Body of pancreas (tissue), 4 donors: ENCODE measurements at regions not wholly inside any gene's neighbourhood (a gene's known extent, or its start where the extent isn't known, plus 50 kb on each side); places are given as distances from the start of the nearest gene placed in this dataset.

Experiments
- ATAC-seq: fragments of 150-250 bp; one replicate; pipeline ENCODE4 v1.9.1; 2016
- DNase-seq, 4 donors: peaks; one replicate each; pipeline ENCODE4 v3.0.0-alpha.2; 2019
- H3K27ac ChIP-seq, 4 donors: fragments of 200-600 bp; sonication (generic); 1 replicate in 3 of 4; 2 replicates in 1 of 4; pipeline versions ENCODE4 v1.5.1 to v1.6.1; 2016 to 2019; ENCODE audit warnings: mild to moderate bottlenecking in 1 of 4, mixed read lengths in 1 of 4, moderate library complexity in 1 of 4
- H3K27me3 ChIP-seq, 2 donors: fragments of 200-600 bp; sonication (generic); one replicate each; pipeline ENCODE4 v1.6.0; 2016; ENCODE audit warnings: mild to moderate bottlenecking in 1 of 2
- H3K36me3 ChIP-seq, 2 donors: fragments of 200-600 bp; sonication (generic); replicated peaks in 1 of 2; 2 replicates each; pipeline ENCODE4 v1.5.1; 2016; ENCODE audit warnings: low read depth in 2 of 2; ENCODE audit not compliant: insufficient read depth in 1 of 2
- H3K4me1 ChIP-seq: fragments of 200-600 bp; sonication (generic); one replicate; pipeline ENCODE4 v1.6.0; 2016
- H3K4me3 ChIP-seq, 2 donors: fragments of 200-600 bp; sonication (generic); 1 replicate in 1 of 2; 2 replicates in 1 of 2; pipeline ENCODE4 v1.5.1; 2016 to 2019
- H3K9me3 ChIP-seq, 3 donors: fragments of 200-600 bp; sonication (generic); 1 replicate in 2 of 3; 2 replicates in 1 of 3; pipeline ENCODE4 v1.5.1; 2016
- POLR2A ChIP-seq, 3 donors: fragments of 450-650 bp; IDR thresholded peaks; one replicate each; pipeline ENCODE4 v1.6.1; 2016; ENCODE audit warnings: antibody characterized with exemption in 3 of 3, mild to moderate bottlenecking in 2 of 3
- WGBS, 2 donors: methylation state at CpG; one replicate each; pipeline ENCODE4 v1.1.5; 2017; 5-methylcytosine and 5-hydroxymethylcytosine counted together
- intact Hi-C: fragments of 100-400 bp; cut with DNase I; formaldehyde crosslinking; loops from one replicate; pipeline ENCODE4 v1.15.1; 2023
- TF ChIP-seq, protein P1 (sequence below), 7 experiments: fragments of 450-650 bp in 4 of 7; fragments of 200-600 bp in 3 of 7; sonication (generic) in 3 of 7; IDR thresholded peaks; one replicate each; pipeline ENCODE4 v1.5.1; 2016 to 2019; ENCODE audit warnings: antibody characterized with exemption in 7 of 7

GRCh38 chr4:53783208-53783859, 192.0 kb upstream of the LNX1 start:
- TF ChIP-seq, protein P1, sequence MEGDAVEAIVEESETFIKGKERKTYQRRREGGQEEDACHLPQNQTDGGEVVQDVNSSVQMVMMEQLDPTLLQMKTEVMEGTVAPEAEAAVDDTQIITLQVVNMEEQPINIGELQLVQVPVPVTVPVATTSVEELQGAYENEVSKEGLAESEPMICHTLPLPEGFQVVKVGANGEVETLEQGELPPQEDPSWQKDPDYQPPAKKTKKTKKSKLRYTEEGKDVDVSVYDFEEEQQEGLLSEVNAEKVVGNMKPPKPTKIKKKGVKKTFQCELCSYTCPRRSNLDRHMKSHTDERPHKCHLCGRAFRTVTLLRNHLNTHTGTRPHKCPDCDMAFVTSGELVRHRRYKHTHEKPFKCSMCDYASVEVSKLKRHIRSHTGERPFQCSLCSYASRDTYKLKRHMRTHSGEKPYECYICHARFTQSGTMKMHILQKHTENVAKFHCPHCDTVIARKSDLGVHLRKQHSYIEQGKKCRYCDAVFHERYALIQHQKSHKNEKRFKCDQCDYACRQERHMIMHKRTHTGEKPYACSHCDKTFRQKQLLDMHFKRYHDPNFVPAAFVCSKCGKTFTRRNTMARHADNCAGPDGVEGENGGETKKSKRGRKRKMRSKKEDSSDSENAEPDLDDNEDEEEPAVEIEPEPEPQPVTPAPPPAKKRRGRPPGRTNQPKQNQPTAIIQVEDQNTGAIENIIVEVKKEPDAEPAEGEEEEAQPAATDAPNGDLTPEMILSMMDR (IDR thresholded peaks at IDR 0.05), result no peak
- no peak for TF ChIP-seq POLR2A (IDR thresholded peaks at IDR 0.05)
- H3K36me3 ChIP-seq, result no peaks in the 10 kb centered on the region
- WGBS, 2 donors, result 0 to 67% methylated on average over 1 of the region's 1 CpG
- no peak for DNase-seq
- no peaks in the 10 kb centered on the region for H3K27me3 ChIP-seq
- ATAC-seq, result no peak
- no peak overlapping the region for H3K4me3 ChIP-seq
- H3K4me1 ChIP-seq, result no peaks in the 10 kb centered on the region
- no peak overlapping the region for H3K27ac ChIP-seq
- H3K9me3 ChIP-seq, result no peaks in the 10 kb centered on the region
- intact Hi-C loops, result no loop called here

- no peak overlapping the region for H3K27ac ChIP-seq
- TF ChIP-seq, protein P1 (IDR thresholded peaks at IDR 0.05), result no peak
- no peak for TF ChIP-seq POLR2A (IDR thresholded peaks at IDR 0.05)
- intact Hi-C loops, result no loop called here
- no peaks in the 10 kb centered on the region for H3K4me1 ChIP-seq
- no peak overlapping the region for H3K4me3 ChIP-seq
- no peak for ATAC-seq
- H3K9me3 ChIP-seq, result no peaks in the 10 kb centered on the region
- no peak for DNase-seq
- WGBS, 2 donors, result 34 to 37% methylated on average over 2 of the region's 2 CpGs
- H3K36me3 ChIP-seq, result no peaks in the 10 kb centered on the region
- no peaks in the 10 kb centered on the region for H3K27me3 ChIP-seq
Observed at GRCh38 chr4:53782458-53782845, 191.2 kb upstream of the LNX1 start.

GRCh38 chr4:53781629-53782457, 190.6 kb upstream of the LNX1 start:
- Histone ChIP-seq H3K4me1 (no peaks in the 10 kb centered on the region), H3K27me3 (no peaks in the 10 kb centered on the region), H3K27ac (no peak overlapping the region), H3K4me3 (no peak overlapping the region), H3K36me3 (no peaks in the 10 kb centered on the region), H3K9me3 (no peaks in the 10 kb centered on the region)
- no peak for DNase-seq
- 44 to 52% methylated on average over 10 of the region's 10 CpGs for WGBS, 2 donors
- TF ChIP-seq POLR2A (IDR thresholded peaks at IDR 0.05), result no peak
- TF ChIP-seq, protein P1 (IDR thresholded peaks at IDR 0.05), result no peak
- ATAC-seq, result no peak
- intact Hi-C loops, result no loop called here

DNA sequence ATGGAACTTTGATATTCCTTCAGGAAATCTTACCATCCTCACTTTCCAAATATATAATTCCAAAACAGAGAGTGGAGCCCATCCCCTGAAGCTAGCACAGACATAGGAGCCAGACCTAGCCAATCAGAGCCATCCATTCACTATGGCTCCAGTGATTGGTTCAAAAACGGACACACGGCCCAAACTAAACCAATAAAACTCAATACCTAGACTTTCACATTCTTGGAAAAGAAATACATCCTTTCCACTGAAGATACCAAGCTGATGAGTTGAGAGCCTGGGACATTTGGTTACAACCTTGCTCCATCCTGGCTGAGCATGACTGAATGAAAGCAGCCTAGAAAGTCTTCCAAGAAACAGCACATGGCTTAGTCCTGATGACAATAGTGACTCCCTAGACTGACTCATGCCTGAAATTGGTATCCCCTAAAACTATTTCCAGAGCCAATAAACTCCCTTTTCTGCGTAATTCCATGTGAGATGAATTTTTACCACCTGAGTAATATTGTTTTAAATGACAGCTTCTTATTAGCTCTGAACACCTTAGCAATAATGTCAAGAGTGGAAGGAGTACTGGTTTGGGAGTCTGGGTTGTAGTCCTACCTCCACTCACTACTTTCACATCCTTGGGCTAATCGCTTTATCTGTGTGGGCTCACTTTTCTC, 189.6 kb upstream of the LNX1 start:
- 80 to 85% methylated on average over 4 of the region's 4 CpGs for WGBS, 2 donors
- intact Hi-C loops, result no loop called here
- TF ChIP-seq POLR2A (IDR thresholded peaks at IDR 0.05), result no peak
- TF ChIP-seq, protein P1 (IDR thresholded peaks at IDR 0.05), result no peak
- Histone ChIP-seq H3K9me3 (no peaks in the 10 kb centered on the region), H3K36me3 (no peaks in the 10 kb centered on the region), H3K27ac (no peak overlapping the region), H3K27me3 (no peaks in the 10 kb centered on the region), H3K4me3 (no peak overlapping the region), H3K4me1 (no peaks in the 10 kb centered on the region)
- DNase-seq, result no peak
- ATAC-seq, result no peak
